ENCODE measurements at regions not wholly inside any gene's neighbourhood (a gene's known extent, or its start where the extent isn't known, plus 50 kb on each side); places are given as distances from the start of the nearest gene placed in this dataset.
"Not testable (repeated sequence)": the region's sequence is repeated elsewhere in the genome, so short reads cannot be mapped to it uniquely, and the experiment has no call there.

- DNase-seq (ENCODE audit: low read depth in 2 of 2): no peak
Measured at GRCh38 chr7:16091701-16092310, 329.5 kb downstream of the CRPPA start.

- no peak for DNase-seq (ENCODE audit: low read depth in 2 of 2)
Measured at GRCh38 chr7:16089801-16090200, 331.5 kb downstream of the CRPPA start.

GRCh38 chr7:16089191-16089590 lies 332.1 kb downstream of the CRPPA start:
- DNase-seq (ENCODE audit: low read depth in 2 of 2): no peak

- no peak for DNase-seq (ENCODE audit: low read depth in 2 of 2)
Measured at GRCh38 chr7:16086743-16087142, 334.6 kb downstream of the CRPPA start.

- not testable (repeated sequence) for DNase-seq (ENCODE audit: low read depth in 2 of 2)
Measured at GRCh38 chr7:16085780-16086179, 335.6 kb downstream of the CRPPA start.

- DNase-seq (ENCODE audit: low read depth in 2 of 2): no peak
Measured at GRCh38 chr7:16084875-16085274, 336.5 kb downstream of the CRPPA start.

- DNase-seq (ENCODE audit: low read depth in 2 of 2): no peak
Measured at GRCh38 chr7:16084370-16084769, 337.0 kb downstream of the CRPPA start.

- no peak for DNase-seq (ENCODE audit: low read depth in 2 of 2)
Measured at GRCh38 chr7:16083931-16084330, 337.4 kb downstream of the CRPPA start.

GRCh38 chr7:16080131-16080530 lies 341.2 kb downstream of the CRPPA start:
- no peak for DNase-seq (ENCODE audit: low read depth in 2 of 2)

- DNase-seq (ENCODE audit: low read depth in 2 of 2): no peak
Measured at GRCh38 chr7:16079723-16080122, 341.6 kb downstream of the CRPPA start.

GRCh38 chr7:16078076-16078952 lies 343.0 kb downstream of the CRPPA start:
- DNase-seq (ENCODE audit: low read depth in 2 of 2): no peak

- DNase-seq (ENCODE audit: low read depth in 2 of 2): no peak
Measured at GRCh38 chr7:16071246-16071857, 350.0 kb downstream of the CRPPA start.

GRCh38 chr7:16070806-16071205 lies 350.5 kb downstream of the CRPPA start:
- no peak for DNase-seq (ENCODE audit: low read depth in 2 of 2)

- DNase-seq (ENCODE audit: low read depth in 2 of 2): no peak
Measured at GRCh38 chr7:16069998-16070397, 351.3 kb downstream of the CRPPA start.

GRCh38 chr7:16068183-16068582 lies 353.2 kb downstream of the CRPPA start:
- no peak for DNase-seq (ENCODE audit: low read depth in 2 of 2)

- no peak for DNase-seq (ENCODE audit: low read depth in 2 of 2)
Measured at GRCh38 chr7:16067711-16068110, 353.6 kb downstream of the CRPPA start.

- no peak for DNase-seq (ENCODE audit: low read depth in 2 of 2)
Measured at GRCh38 chr7:16066805-16067459, 354.4 kb downstream of the CRPPA start.

- no peak for DNase-seq (ENCODE audit: low read depth in 2 of 2)
Measured at GRCh38 chr7:16065939-16066338, 355.4 kb downstream of the CRPPA start.

GRCh38 chr7:16063716-16064675 lies 357.3 kb downstream of the CRPPA start:
- DNase-seq (ENCODE audit: low read depth in 2 of 2): no peak

GRCh38 chr7:16063221-16063620 lies 358.1 kb downstream of the CRPPA start:
- DNase-seq (ENCODE audit: low read depth in 2 of 2): no peak

GRCh38 chr7:16062269-16062668 lies 359.1 kb downstream of the CRPPA start:
- DNase-seq (ENCODE audit: low read depth in 2 of 2): no peak

Data from stimulated activated CD8-positive, alpha-beta memory T cell treated with anti-CD3 and anti-CD28 coated beads, Interleukin-2, amount 100 ng/mL, for 48 hours (primary cell).